HG02938 (cell line): ENCODE measurements at regions not wholly inside any gene's neighbourhood (a gene's known extent, or its start where the extent isn't known, plus 50 kb on each side); places are given as distances from the start of the nearest gene placed in this dataset.

ENCODE experiments used
- ATAC-seq: cut with Tn5 transposase; IDR thresholded peaks from one replicate; pipeline ENCODE4 v1.9.1; 2021; ENCODE audit warnings: mild to moderate bottlenecking, moderate library complexity; ENCODE audit not compliant: unreplicated experiment

- ATAC-seq, result no peak
Measured at GRCh38 chr14:29444805-29445204, 482.8 kb downstream of the PRKD1 start.

GRCh38 chr14:29446971-29447370 lies 480.7 kb downstream of the PRKD1 start:
- ATAC-seq, result no peak

GRCh38 chr14:29451941-29452340 lies 475.7 kb downstream of the PRKD1 start:
- ATAC-seq, result no peak

GRCh38 chr14:29453045-29453444 lies 474.6 kb downstream of the PRKD1 start:
- ATAC-seq, result no peak

GRCh38 chr14:29454026-29454693 lies 473.5 kb downstream of the PRKD1 start:
- no peak for ATAC-seq

GRCh38 chr14:29458547-29458946 lies 469.1 kb downstream of the PRKD1 start:
- no peak for ATAC-seq

GRCh38 chr14:29459531-29459930 lies 468.1 kb downstream of the PRKD1 start:
- ATAC-seq, result no peak

- no peak for ATAC-seq
Measured at GRCh38 chr14:29459969-29460560, 467.6 kb downstream of the PRKD1 start.

GRCh38 chr14:29461101-29461500 lies 466.5 kb downstream of the PRKD1 start:
- no peak for ATAC-seq

GRCh38 chr14:29461506-29461905 lies 466.1 kb downstream of the PRKD1 start:
- ATAC-seq, result no peak

GRCh38 chr14:29462321-29462720 lies 465.3 kb downstream of the PRKD1 start:
- ATAC-seq, result no peak

GRCh38 chr14:29462772-29463171 lies 464.9 kb downstream of the PRKD1 start:
- no peak for ATAC-seq

GRCh38 chr14:29463727-29464395 lies 463.8 kb downstream of the PRKD1 start:
- no peak for ATAC-seq

- no peak for ATAC-seq
Measured at GRCh38 chr14:29465095-29465494, 462.6 kb downstream of the PRKD1 start.

GRCh38 chr14:29475641-29476040 lies 452.0 kb downstream of the PRKD1 start:
- ATAC-seq, result no peak

GRCh38 chr14:29486132-29486531 lies 441.5 kb downstream of the PRKD1 start:
- ATAC-seq, result no peak

- ATAC-seq, result no peak
Measured at GRCh38 chr14:29489911-29490425, 437.7 kb downstream of the PRKD1 start.

GRCh38 chr14:29493849-29494248 lies 433.8 kb downstream of the PRKD1 start:
- ATAC-seq, result no peak

- ATAC-seq, result no peak
Measured at GRCh38 chr14:29494312-29494711, 433.3 kb downstream of the PRKD1 start.

- no peak for ATAC-seq
Measured at GRCh38 chr14:29503903-29504302, 423.7 kb downstream of the PRKD1 start.

- no peak for ATAC-seq
Measured at GRCh38 chr14:29518335-29518734, 409.3 kb downstream of the PRKD1 start.

- no peak for ATAC-seq
Measured at GRCh38 chr14:29521526-29522137, 406.0 kb downstream of the PRKD1 start.
